ENCODE measurements at regions not wholly inside any gene's neighbourhood (a gene's known extent, or its start where the extent isn't known, plus 50 kb on each side); places are given as distances from the start of the nearest gene placed in this dataset.

DNA sequence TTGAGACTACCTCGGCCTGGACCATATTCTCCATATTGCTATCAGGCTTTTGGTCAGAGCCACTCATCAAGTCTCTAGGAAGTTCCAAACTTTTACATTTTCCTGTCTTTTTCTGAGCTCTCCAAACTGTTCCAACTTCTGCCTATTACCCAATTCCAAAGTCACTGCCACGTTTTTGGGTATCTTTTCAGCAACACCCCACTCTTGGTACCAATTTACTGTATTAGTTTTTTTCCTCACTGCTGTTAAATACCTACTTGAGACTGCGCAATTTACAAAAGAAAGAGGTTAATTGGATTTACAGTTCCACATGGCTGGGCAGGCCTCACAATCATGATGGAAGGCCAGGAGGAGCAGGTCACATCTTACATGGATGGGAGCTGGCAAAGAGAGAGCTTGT, 507.8 kb upstream of the ZNF608 start:
- Histone ChIP-seq H3K9me3 (ENCODE audit: control insufficient read depth, insufficient read depth, low read depth, low read length) (peaks cover 35% of the 10 kb centered on the region), H3K4me3 (ENCODE audit: low read depth, low read length) (no peak overlapping the region), H3K36me3 (ENCODE audit: control insufficient read depth, insufficient read depth, low read length) (no peaks in the 10 kb centered on the region), H3K9ac (ENCODE audit: low read length) (no peak overlapping the region), H3K27ac (ENCODE audit: low read depth, low read length) (no peak overlapping the region), H3K27me3 (ENCODE audit: control insufficient read depth, insufficient read depth, low read length) (no peaks in the 10 kb centered on the region), H3K4me1 (ENCODE audit: control insufficient read depth, insufficient read depth, low read length) (peaks cover 8% of the 10 kb centered on the region)

DNA sequence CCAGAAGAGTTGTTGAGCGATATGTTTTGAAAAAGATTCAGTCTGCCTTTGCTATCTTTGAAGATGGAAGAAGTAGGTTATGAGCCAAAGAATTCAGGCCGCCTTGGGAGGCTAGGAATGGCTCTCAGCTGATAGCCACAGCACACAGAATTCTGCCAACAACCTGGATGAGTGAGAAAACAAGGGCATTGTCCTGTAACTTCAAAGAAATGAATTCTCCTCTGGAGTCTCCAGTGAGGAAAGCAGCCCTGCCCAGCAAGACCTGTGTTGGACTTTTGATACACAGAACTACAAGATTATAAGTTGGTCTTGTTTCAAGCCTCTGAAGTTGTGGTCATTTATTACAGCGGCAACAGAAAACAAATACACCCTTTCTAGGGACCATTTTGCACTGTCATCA, 509.9 kb upstream of the ZNF608 start:
- Histone ChIP-seq H3K4me1 (ENCODE audit: control insufficient read depth, insufficient read depth, low read length) (peaks cover 8% of the 10 kb centered on the region), H3K27ac (ENCODE audit: low read depth, low read length) (no peak overlapping the region), H3K4me3 (ENCODE audit: low read depth, low read length) (no peak overlapping the region), H3K36me3 (ENCODE audit: control insufficient read depth, insufficient read depth, low read length) (no peaks in the 10 kb centered on the region), H3K9ac (ENCODE audit: low read length) (no peak overlapping the region), H3K27me3 (ENCODE audit: control insufficient read depth, insufficient read depth, low read length) (no peaks in the 10 kb centered on the region), H3K9me3 (ENCODE audit: control insufficient read depth, insufficient read depth, low read depth, low read length) (peaks cover 33% of the 10 kb centered on the region)

DNA sequence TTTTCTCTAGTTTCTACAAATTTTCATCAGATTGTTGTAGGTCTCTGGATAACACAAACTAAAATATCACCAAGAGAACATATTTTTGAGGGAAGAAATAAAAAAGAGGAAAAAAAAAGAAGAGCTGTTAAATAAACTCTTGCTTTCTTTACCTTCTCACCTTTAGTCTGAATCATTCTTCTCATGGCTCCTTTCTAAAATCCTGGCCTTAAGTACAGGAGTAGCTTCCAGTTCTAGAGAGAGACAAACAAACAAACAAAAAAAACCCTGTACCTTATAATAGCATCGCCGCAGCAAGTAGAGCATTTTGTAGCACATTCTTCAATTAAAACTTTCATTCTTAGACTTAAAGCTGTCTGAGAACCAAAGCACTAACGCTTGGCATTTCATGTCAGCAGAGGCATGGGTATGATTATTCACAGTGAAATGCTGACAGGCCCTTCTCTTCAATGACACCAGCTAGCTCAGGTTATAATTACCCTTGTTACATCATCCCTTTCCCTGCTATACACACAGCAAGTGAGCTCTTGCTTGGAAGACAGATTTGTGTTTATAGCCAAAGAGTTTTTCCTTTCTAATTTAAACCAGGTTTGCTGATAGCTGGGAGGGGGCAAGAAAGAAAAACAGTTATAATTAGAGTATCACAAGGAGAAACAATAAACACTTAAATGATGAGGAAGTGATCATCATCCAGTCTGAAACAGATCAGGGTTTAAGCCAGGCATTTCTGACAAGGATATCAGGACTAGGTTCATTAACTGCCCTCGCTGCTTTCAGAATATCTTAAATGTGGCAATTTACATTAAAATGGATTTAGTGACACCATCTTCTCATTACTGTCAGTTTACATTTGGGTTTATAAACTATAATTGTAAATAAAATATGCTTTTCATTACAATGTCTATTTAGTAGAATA, 510.9 kb upstream of the ZNF608 start:
- Histone ChIP-seq H3K36me3 (ENCODE audit: control insufficient read depth, insufficient read depth, low read length) (no peaks in the 10 kb centered on the region), H3K27me3 (ENCODE audit: control insufficient read depth, insufficient read depth, low read length) (no peaks in the 10 kb centered on the region), H3K4me3 (ENCODE audit: low read depth, low read length) (no peak overlapping the region), H3K4me1 (ENCODE audit: control insufficient read depth, insufficient read depth, low read length) (peaks cover 11% of the 10 kb centered on the region), H3K9ac (ENCODE audit: low read length) (no peak overlapping the region), H3K27ac (ENCODE audit: low read depth, low read length) (no peak overlapping the region), H3K9me3 (ENCODE audit: control insufficient read depth, insufficient read depth, low read depth, low read length) (peaks cover 25% of the 10 kb centered on the region)

DNA sequence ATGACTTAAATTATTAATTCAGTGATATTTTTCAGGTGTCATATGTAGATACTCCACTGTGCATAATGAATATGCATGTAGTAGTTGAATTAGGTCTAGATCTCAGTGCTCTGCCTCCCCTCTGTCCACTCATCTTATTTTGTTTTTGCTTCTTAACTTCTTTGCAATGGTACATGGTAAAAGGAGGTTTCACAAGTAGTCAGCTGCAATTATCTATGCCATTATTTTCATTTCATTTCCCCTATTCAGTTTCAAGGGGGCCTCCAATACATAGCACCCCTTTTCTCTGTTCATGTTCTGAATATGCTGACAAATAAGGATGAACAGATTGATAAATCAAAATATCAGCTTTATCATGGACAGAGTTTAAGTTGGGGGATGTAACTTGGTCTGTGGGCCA, 511.6 kb upstream of the ZNF608 start:
- H3K27me3 ChIP-seq (ENCODE audit: control insufficient read depth, insufficient read depth, low read length): no peaks in the 10 kb centered on the region
- H3K9ac ChIP-seq (ENCODE audit: low read length): no peak overlapping the region
- no peaks in the 10 kb centered on the region for H3K36me3 ChIP-seq (ENCODE audit: control insufficient read depth, insufficient read depth, low read length)
- no peak overlapping the region for H3K27ac ChIP-seq (ENCODE audit: low read depth, low read length)
- peaks cover 19% of the 10 kb centered on the region for H3K9me3 ChIP-seq (ENCODE audit: control insufficient read depth, insufficient read depth, low read depth, low read length)
- no peak overlapping the region for H3K4me3 ChIP-seq (ENCODE audit: low read depth, low read length)
- H3K4me1 ChIP-seq (ENCODE audit: control insufficient read depth, insufficient read depth, low read length): peaks cover 13% of the 10 kb centered on the region

DNA sequence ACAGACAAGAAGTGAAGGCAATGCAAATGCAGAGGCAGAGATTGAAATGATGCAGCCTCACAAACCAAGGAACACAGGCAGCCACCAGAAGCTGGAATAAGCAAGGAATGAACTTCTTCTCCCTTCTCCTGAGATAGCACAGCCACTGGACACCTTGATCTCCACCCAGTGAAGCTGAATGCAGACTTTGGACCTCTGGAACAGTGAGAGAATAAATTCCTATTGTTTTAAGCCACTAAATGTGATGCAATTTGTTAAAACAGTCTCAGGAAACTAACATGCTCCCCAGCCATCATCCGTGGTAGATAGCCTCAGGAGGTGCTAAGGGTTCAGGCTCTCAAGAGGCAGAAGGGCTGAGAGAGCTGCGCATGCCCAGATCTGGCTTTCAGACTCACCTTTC, 512.2 kb upstream of the ZNF608 start:
- no peak overlapping the region for H3K27ac ChIP-seq (ENCODE audit: low read depth, low read length)
- no peaks in the 10 kb centered on the region for H3K27me3 ChIP-seq (ENCODE audit: control insufficient read depth, insufficient read depth, low read length)

DNA sequence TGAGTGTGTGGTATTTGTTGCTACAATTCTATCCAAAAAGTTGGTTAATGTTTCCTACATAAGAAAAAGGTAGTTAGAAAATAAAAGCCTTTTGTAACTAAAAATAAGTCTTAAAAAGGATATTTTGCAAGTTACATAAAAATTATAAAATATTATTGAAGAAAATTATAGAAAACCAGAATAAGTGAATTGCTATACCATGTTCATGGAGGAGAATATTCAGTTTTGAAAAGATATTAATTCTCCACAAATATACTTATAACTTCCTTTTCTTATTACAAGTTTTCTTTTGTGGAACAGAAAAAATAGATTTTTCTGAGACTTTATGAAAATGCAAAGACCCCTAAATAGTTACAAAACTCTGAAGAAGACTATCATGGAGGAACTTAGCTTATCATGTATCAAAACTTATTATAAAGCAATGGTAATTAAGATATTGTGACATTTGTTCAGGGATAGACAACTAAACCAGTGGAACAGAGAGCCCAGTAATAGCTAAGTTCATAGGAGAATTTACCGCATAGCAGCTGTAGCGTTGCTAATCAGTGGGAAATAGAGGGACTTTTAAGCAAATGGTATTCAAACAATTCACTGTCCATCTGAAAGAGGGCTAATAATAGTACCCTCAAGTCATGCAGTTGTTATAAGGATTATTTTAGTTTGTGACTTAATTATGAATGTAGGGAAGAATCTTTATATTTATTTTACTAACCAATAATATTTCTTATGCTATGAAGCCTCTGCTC, 515.2 kb upstream of the ZNF608 start:
- Histone ChIP-seq H3K27ac (ENCODE audit: low read depth, low read length) (no peak overlapping the region), H3K27me3 (ENCODE audit: control insufficient read depth, insufficient read depth, low read length) (no peaks in the 10 kb centered on the region), H3K4me1 (ENCODE audit: control insufficient read depth, insufficient read depth, low read length) (peaks cover 21% of the 10 kb centered on the region), H3K9ac (ENCODE audit: low read length) (no peak overlapping the region), H3K36me3 (ENCODE audit: control insufficient read depth, insufficient read depth, low read length) (no peaks in the 10 kb centered on the region), H3K4me3 (ENCODE audit: low read depth, low read length) (no peak overlapping the region), H3K9me3 (ENCODE audit: control insufficient read depth, insufficient read depth, low read depth, low read length) (no peaks in the 10 kb centered on the region)

More for the DNA sequence above, 512.2 kb upstream of the ZNF608 start:
- H3K36me3 ChIP-seq (ENCODE audit: control insufficient read depth, insufficient read depth, low read length): no peaks in the 10 kb centered on the region
- peaks cover 19% of the 10 kb centered on the region for H3K4me1 ChIP-seq (ENCODE audit: control insufficient read depth, insufficient read depth, low read length)
- peaks cover 13% of the 10 kb centered on the region for H3K9me3 ChIP-seq (ENCODE audit: control insufficient read depth, insufficient read depth, low read depth, low read length)
- no peak overlapping the region for H3K4me3 ChIP-seq (ENCODE audit: low read depth, low read length)
- H3K9ac ChIP-seq (ENCODE audit: low read length): no peak overlapping the region

DNA sequence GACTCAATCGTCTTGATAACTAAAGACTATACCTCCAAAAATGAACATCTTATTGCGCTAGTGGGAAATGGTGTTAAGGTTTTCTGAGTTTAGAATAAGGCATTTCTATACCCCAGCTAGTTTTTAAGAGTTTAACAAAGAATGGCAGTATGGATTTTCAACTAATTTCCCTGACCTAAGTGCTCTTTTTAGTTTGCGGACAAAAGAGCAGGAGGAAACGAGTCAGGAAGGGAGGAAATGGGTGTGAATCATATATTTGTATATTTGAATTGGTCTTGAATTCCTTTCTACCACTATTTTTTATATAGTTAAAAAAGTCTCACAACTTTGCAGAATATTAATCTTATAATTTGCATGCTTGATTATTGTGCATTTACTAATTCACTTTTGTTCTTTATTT, 516.3 kb upstream of the ZNF608 start:
- Histone ChIP-seq H3K27me3 (ENCODE audit: control insufficient read depth, insufficient read depth, low read length) (no peaks in the 10 kb centered on the region), H3K4me3 (ENCODE audit: low read depth, low read length) (no peak overlapping the region), H3K9ac (ENCODE audit: low read length) (no peak overlapping the region), H3K36me3 (ENCODE audit: control insufficient read depth, insufficient read depth, low read length) (no peaks in the 10 kb centered on the region), H3K9me3 (ENCODE audit: control insufficient read depth, insufficient read depth, low read depth, low read length) (no peaks in the 10 kb centered on the region), H3K4me1 (ENCODE audit: control insufficient read depth, insufficient read depth, low read length) (peaks cover 14% of the 10 kb centered on the region), H3K27ac (ENCODE audit: low read depth, low read length) (no peak overlapping the region)

DNA sequence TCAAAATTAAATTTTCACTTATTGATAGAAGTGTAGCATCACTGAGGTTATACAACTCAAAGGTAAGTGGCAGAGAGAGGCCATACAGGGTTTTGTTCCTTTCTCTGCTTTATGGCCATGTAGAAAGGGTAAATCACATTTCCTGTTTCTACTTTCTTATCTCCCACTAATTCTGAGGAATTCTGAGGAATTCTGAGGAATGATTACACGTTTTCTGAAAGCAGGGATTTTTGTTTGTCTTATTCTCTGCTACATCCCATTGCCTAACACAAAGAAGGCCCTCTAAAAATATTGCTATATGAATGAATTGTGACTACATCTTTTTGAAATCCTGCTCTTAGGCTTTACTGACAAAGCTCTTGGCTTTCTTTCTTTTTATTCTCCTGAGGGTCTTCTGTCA, 516.9 kb upstream of the ZNF608 start:
- H3K9me3 ChIP-seq (ENCODE audit: control insufficient read depth, insufficient read depth, low read depth, low read length): no peaks in the 10 kb centered on the region
- H3K27ac ChIP-seq (ENCODE audit: low read depth, low read length): no peak overlapping the region
- no peaks in the 10 kb centered on the region for H3K27me3 ChIP-seq (ENCODE audit: control insufficient read depth, insufficient read depth, low read length)
- H3K9ac ChIP-seq (ENCODE audit: low read length): no peak overlapping the region
- no peak overlapping the region for H3K4me3 ChIP-seq (ENCODE audit: low read depth, low read length)
- no peaks in the 10 kb centered on the region for H3K36me3 ChIP-seq (ENCODE audit: control insufficient read depth, insufficient read depth, low read length)
- H3K4me1 ChIP-seq (ENCODE audit: control insufficient read depth, insufficient read depth, low read length): peaks cover 14% of the 10 kb centered on the region

DNA sequence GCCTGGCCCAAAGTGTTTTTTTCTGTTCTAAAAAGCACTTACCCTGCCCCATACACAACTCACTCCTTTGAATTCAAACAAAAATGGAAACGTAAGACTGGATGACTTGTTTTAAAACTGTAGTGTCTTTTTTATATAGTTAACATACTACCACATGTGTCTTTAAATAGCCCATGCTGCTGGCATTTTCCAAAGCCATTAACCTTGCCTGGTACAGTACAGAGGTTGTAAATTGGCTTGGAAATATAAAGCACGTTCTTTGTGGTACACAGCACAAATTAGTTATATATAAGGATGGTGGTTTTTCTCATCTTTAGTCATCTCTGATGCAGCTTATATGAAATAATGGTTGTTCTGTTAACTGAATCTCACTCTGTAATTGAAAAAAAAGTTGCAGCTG, 519.7 kb upstream of the ZNF608 start:
- H3K4me1 ChIP-seq (ENCODE audit: control insufficient read depth, insufficient read depth, low read length): peaks cover 14% of the 10 kb centered on the region
- H3K27ac ChIP-seq (ENCODE audit: low read depth, low read length): no peak overlapping the region
- no peaks in the 10 kb centered on the region for H3K27me3 ChIP-seq (ENCODE audit: control insufficient read depth, insufficient read depth, low read length)
- H3K9me3 ChIP-seq (ENCODE audit: control insufficient read depth, insufficient read depth, low read depth, low read length): no peaks in the 10 kb centered on the region
- H3K4me3 ChIP-seq (ENCODE audit: low read depth, low read length): no peak overlapping the region
- no peaks in the 10 kb centered on the region for H3K36me3 ChIP-seq (ENCODE audit: control insufficient read depth, insufficient read depth, low read length)
- no peak overlapping the region for H3K9ac ChIP-seq (ENCODE audit: low read length)

DNA sequence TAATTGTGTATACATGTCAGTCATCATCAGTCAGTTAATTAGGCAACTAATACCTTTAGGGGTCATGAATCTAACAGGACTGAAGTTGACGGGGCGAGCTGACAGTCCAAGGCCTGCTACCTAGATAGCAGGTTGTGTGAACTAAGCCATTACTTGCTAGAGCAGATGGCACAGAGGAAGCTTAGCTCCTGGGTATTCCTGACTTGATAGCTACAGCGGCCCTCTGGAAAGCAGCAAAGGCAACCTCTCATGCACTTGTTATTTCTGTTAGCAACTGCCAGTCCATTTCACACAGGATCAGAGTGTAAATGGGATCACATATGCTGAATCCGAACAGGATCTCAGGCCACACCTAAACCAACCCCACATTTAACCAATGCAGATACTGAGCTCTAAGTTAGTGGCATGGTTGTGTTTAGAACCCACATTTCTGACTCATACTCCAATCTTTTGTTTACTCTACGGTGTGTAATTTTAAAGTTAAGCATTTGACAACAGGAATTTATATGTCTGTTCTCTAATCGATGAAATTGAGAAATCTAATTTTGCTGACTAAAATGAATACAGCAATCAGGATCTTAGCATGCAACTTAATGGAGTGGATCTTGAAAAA, 521.3 kb upstream of the ZNF608 start:
- no peak overlapping the region for H3K27ac ChIP-seq (ENCODE audit: low read depth, low read length)
- no peaks in the 10 kb centered on the region for H3K27me3 ChIP-seq (ENCODE audit: control insufficient read depth, insufficient read depth, low read length)
- no peaks in the 10 kb centered on the region for H3K9me3 ChIP-seq (ENCODE audit: control insufficient read depth, insufficient read depth, low read depth, low read length)
- H3K4me1 ChIP-seq (ENCODE audit: control insufficient read depth, insufficient read depth, low read length): peaks cover 10% of the 10 kb centered on the region
- no peak overlapping the region for H3K4me3 ChIP-seq (ENCODE audit: low read depth, low read length)
- no peaks in the 10 kb centered on the region for H3K36me3 ChIP-seq (ENCODE audit: control insufficient read depth, insufficient read depth, low read length)
- no peak overlapping the region for H3K9ac ChIP-seq (ENCODE audit: low read length)

DNA sequence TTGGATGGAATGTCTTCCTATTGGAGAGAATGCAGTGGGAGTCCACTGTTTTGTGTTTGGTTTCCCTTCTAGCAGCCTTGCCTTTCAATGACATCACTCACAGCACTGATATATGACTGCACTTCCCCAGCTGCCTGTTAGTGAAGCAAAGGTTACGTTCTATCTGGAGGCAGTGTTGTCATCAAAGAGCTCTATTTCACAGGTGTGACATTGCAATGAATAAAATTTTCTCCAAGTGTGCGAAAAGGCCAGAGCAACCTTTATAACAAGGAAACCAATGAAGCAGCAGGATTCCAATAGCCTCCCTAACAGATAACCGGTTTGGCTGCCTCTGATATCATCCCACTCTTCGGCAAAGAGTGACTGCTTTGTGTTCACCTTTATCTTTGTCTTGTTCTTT, 523.5 kb upstream of the ZNF608 start:
- Histone ChIP-seq H3K9me3 (ENCODE audit: control insufficient read depth, insufficient read depth, low read depth, low read length) (no peaks in the 10 kb centered on the region), H3K27ac (ENCODE audit: low read depth, low read length) (no peak overlapping the region), H3K36me3 (ENCODE audit: control insufficient read depth, insufficient read depth, low read length) (no peaks in the 10 kb centered on the region), H3K9ac (ENCODE audit: low read length) (no peak overlapping the region), H3K4me3 (ENCODE audit: low read depth, low read length) (no peak overlapping the region), H3K27me3 (ENCODE audit: control insufficient read depth, insufficient read depth, low read length) (no peaks in the 10 kb centered on the region), H3K4me1 (ENCODE audit: control insufficient read depth, insufficient read depth, low read length) (peaks cover 9% of the 10 kb centered on the region; the same call in 1 of the 2 replicates)

All from HUES6 (cell line).